NCI-H128 (cell line): ENCODE measurements at regions not wholly inside any gene's neighbourhood (a gene's known extent, or its start where the extent isn't known, plus 50 kb on each side); places are given as distances from the start of the nearest gene placed in this dataset.

Source experiments
- DNase-seq: peaks from one replicate; lab custom pipeline; 2025; ENCODE audit not compliant: unreplicated experiment; lab: John Stamatoyannopoulos, UW

GRCh38 chr1:67635055-67635809 is 49.8 kb upstream of the GADD45A start:
- no peak for DNase-seq
